Naive B cell (primary cell): ENCODE measurements at regions not wholly inside any gene's neighbourhood (a gene's known extent, or its start where the extent isn't known, plus 50 kb on each side); places are given as distances from the start of the nearest gene placed in this dataset.

ENCODE experiments used
- ATAC-seq, 2 donors: fragments of 150-1000 bp; cut with Tn5 transposase; 2 replicates each; pipeline ENCODE4 v1.10.0; 2021; ENCODE audit warnings: low read depth in 2 of 2, mild to moderate bottlenecking in 2 of 2, moderate library complexity in 2 of 2
- DNase-seq: peaks from one replicate; pipeline ENCODE4 v3.0.0; 2022
- H3K27ac Mint-ChIP-seq, 6 donors: one replicate each; pipeline ENCODE4 v1.8.0; 2020 to 2022; ENCODE audit warnings: mild to moderate bottlenecking in 6 of 6, mixed read lengths in 6 of 6, moderate library complexity in 5 of 6, inconsistent platforms in 2 of 6
- H3K27me3 Mint-ChIP-seq, 3 donors: one replicate each; pipeline ENCODE4 v1.8.0; 2021 to 2022; ENCODE audit warnings: mixed read lengths in 3 of 3, mild to moderate bottlenecking in 1 of 3
- H3K36me3 Mint-ChIP-seq, 2 donors: one replicate each; pipeline ENCODE4 v1.8.0; 2020 to 2022; ENCODE audit warnings: mixed read lengths in 2 of 2, inconsistent platforms in 1 of 2, mild to moderate bottlenecking in 1 of 2
- H3K4me1 Mint-ChIP-seq, 3 donors: one replicate each; pipeline ENCODE4 v1.8.0; 2020 to 2022; ENCODE audit warnings: mixed read lengths in 3 of 3, inconsistent platforms in 1 of 3, mild to moderate bottlenecking in 1 of 3, moderate library complexity in 1 of 3
- H3K4me3 Mint-ChIP-seq, 8 donors: one replicate each; pipeline ENCODE4 v1.8.0; 2020 to 2022; ENCODE audit warnings: mild to moderate bottlenecking in 8 of 8, mixed read lengths in 8 of 8, moderate library complexity in 8 of 8, inconsistent platforms in 2 of 8
- H3K9me3 Mint-ChIP-seq, 7 donors: one replicate each; pipeline ENCODE4 v1.8.0; 2020 to 2022; ENCODE audit warnings: mixed read lengths in 7 of 7, mild to moderate bottlenecking in 5 of 7, inconsistent platforms in 2 of 7, moderate library complexity in 1 of 7

- H3K36me3 Mint-ChIP-seq: no peaks in the 10 kb centered on the region
- no peak overlapping the region for H3K27ac Mint-ChIP-seq
- ATAC-seq: no peak
- H3K9me3 Mint-ChIP-seq: no peaks in the 10 kb centered on the region
- H3K27me3 Mint-ChIP-seq: no peaks in the 10 kb centered on the region
- no peaks in the 10 kb centered on the region for H3K4me1 Mint-ChIP-seq
- no peak for DNase-seq
- H3K4me3 Mint-ChIP-seq: no peak overlapping the region
Measured at GRCh38 chr16:73337373-73338296, 289.7 kb upstream of the ZFHX3 start.

- ATAC-seq: no peak
Measured at GRCh38 chr16:73329358-73330286, 281.7 kb upstream of the ZFHX3 start.

GRCh38 chr16:73326770-73327470 is 279.0 kb upstream of the ZFHX3 start:
- no peaks in the 10 kb centered on the region for H3K4me1 Mint-ChIP-seq
- no peaks in the 10 kb centered on the region for H3K9me3 Mint-ChIP-seq
- DNase-seq (no peak), ATAC-seq (no peak)
- no peak overlapping the region for H3K4me3 Mint-ChIP-seq
- no peak overlapping the region for H3K27ac Mint-ChIP-seq
- H3K27me3 Mint-ChIP-seq: peaks cover 5 to 10% (median 7%) of the 10 kb centered on the region in 3 donors
- H3K36me3 Mint-ChIP-seq: no peaks in the 10 kb centered on the region

More at GRCh38 chr16:73329358-73330286, 281.7 kb upstream of the ZFHX3 start:
- no peak for DNase-seq
- peaks cover 0 to 10% (median 4%) of the 10 kb centered on the region in 3 donors for H3K27me3 Mint-ChIP-seq
- no peak overlapping the region for H3K4me3 Mint-ChIP-seq
- no peaks in the 10 kb centered on the region for H3K4me1 Mint-ChIP-seq
- no peaks in the 10 kb centered on the region for H3K36me3 Mint-ChIP-seq
- H3K27ac Mint-ChIP-seq: no peak overlapping the region
- no peaks in the 10 kb centered on the region for H3K9me3 Mint-ChIP-seq

DNA sequence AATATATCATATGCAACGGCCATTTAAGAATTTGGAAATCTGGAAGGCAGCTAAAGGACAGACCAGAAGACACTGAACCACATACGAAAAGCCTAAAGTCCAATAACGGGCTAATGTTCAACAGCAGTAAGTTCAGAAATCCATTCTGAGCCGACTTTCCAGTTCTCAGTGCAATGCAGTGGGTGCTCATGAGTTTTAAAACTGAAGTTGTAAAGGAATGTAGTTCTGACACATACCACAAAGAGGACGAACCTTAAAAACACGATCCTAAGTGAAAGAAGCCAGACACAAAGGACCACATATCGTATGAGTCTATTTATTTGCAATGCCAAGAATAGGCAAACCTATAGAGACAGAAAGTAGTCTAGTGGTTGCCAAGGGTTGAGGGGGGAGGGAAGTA is 278.3 kb upstream of the ZFHX3 start:
- no peak for ATAC-seq
- H3K27ac Mint-ChIP-seq: no peak overlapping the region
- peaks cover 0 to 10% (median 5%) of the 10 kb centered on the region in 3 donors for H3K27me3 Mint-ChIP-seq
- H3K36me3 Mint-ChIP-seq: no peaks in the 10 kb centered on the region
- H3K4me3 Mint-ChIP-seq: no peak overlapping the region
- H3K9me3 Mint-ChIP-seq: no peaks in the 10 kb centered on the region
- no peak for DNase-seq
- no peaks in the 10 kb centered on the region for H3K4me1 Mint-ChIP-seq

- no peak overlapping the region for H3K27ac Mint-ChIP-seq
- DNase-seq (no peak), ATAC-seq (no peak)
- no peak overlapping the region for H3K4me3 Mint-ChIP-seq
- H3K9me3 Mint-ChIP-seq: no peaks in the 10 kb centered on the region
- no peaks in the 10 kb centered on the region for H3K4me1 Mint-ChIP-seq
- H3K27me3 Mint-ChIP-seq: peaks cover 0 to 10% (median 8%) of the 10 kb centered on the region in 3 donors
- H3K36me3 Mint-ChIP-seq: no peaks in the 10 kb centered on the region
Measured at GRCh38 chr16:73323880-73324279, 276.0 kb upstream of the ZFHX3 start.

DNA sequence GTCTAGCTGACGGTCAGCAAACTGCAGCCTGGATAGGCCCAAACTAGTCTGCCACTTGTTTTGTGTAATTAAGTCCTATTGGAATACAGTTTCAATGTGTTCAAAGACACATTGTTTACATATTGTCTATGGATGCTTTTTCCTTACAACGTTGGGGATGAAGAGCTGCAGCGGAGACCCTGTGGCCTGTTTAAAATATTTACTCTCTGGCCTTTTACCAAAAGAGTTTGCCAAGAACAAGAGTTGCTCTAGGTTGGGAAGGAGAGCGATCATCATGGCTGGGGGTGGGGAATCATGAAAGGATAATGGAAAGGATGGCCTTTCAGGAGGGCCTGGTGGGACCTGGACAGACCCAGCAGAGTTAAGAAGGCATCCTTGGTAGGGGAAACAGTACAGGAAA is 274.9 kb upstream of the ZFHX3 start:
- DNase-seq (no peak), ATAC-seq (no peak)
- no peak overlapping the region for H3K27ac Mint-ChIP-seq

GRCh38 chr16:73321853-73322252 is 273.9 kb upstream of the ZFHX3 start:
- Mint-ChIP-seq H3K36me3 (no peaks in the 10 kb centered on the region), H3K9me3 (no peaks in the 10 kb centered on the region), H3K27ac (no peak overlapping the region), H3K27me3 (peaks cover 0 to 10% (median 8%) of the 10 kb centered on the region in 3 donors), H3K4me1 (no peaks in the 10 kb centered on the region), H3K4me3 (no peak overlapping the region)
- DNase-seq: no peak
- ATAC-seq: no peak

More for the DNA sequence above, 274.9 kb upstream of the ZFHX3 start:
- Mint-ChIP-seq H3K9me3 (no peaks in the 10 kb centered on the region), H3K4me1 (no peaks in the 10 kb centered on the region), H3K36me3 (no peaks in the 10 kb centered on the region), H3K27me3 (peaks cover 0 to 10% (median 8%) of the 10 kb centered on the region in 3 donors), H3K4me3 (no peak overlapping the region)

DNA sequence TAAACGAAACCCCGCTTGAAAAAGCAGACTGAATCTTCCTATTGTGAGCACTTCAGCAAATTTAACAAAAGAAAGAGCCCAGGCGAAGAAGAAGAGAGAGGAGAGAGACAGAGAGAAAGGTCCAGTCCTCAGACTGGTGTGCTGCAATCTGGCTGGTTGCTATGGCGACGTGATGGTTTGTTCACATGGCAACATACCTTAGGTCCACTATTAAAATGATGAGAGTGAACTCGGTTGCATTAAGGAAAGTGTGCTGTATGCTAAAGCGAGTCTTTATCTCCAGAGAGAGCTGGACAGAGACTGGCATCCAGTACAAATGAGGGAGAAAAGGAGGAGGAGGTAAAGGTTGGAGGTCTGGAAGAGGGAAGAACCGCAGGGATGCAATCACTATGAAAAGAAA is 271.8 kb upstream of the ZFHX3 start:
- ATAC-seq: no peak
- DNase-seq: no peak
- Mint-ChIP-seq H3K36me3 (no peaks in the 10 kb centered on the region), H3K4me3 (peak overlapping the region in 1 of 8 donors; percentile 60), H3K27me3 (peaks cover 0 to 8% (median 7%) of the 10 kb centered on the region in 3 donors), H3K27ac (no peak overlapping the region), H3K9me3 (peaks cover 0 to 1% (median 0%) of the 10 kb centered on the region in 7 donors), H3K4me1 (peaks cover 6 to 10% (median 9%) of the 10 kb centered on the region in 3 donors)

GRCh38 chr16:73319261-73319660 is 271.3 kb upstream of the ZFHX3 start:
- DNase-seq (no peak), ATAC-seq (no peak)
- no peak overlapping the region for H3K27ac Mint-ChIP-seq
- no peak overlapping the region for H3K4me3 Mint-ChIP-seq
- peaks cover 6 to 10% (median 9%) of the 10 kb centered on the region in 3 donors for H3K4me1 Mint-ChIP-seq
- H3K9me3 Mint-ChIP-seq: peaks cover 0 to 6% (median 0%) of the 10 kb centered on the region in 7 donors
- H3K27me3 Mint-ChIP-seq: peaks cover 0 to 6% (median 2%) of the 10 kb centered on the region in 3 donors
- no peaks in the 10 kb centered on the region for H3K36me3 Mint-ChIP-seq

- H3K27me3 Mint-ChIP-seq: peaks cover 0 to 3% (median 0%) of the 10 kb centered on the region in 3 donors
- H3K9me3 Mint-ChIP-seq: peaks cover 0 to 7% (median 0%) of the 10 kb centered on the region in 7 donors
- H3K36me3 Mint-ChIP-seq: no peaks in the 10 kb centered on the region
- ATAC-seq (no peak), DNase-seq (no peak)
- H3K4me3 Mint-ChIP-seq: no peak overlapping the region
- peaks cover 6 to 10% (median 9%) of the 10 kb centered on the region in 3 donors for H3K4me1 Mint-ChIP-seq
- H3K27ac Mint-ChIP-seq: no peak overlapping the region
Measured at GRCh38 chr16:73317321-73317857, 269.5 kb upstream of the ZFHX3 start.

- peaks cover 0 to 3% (median 0%) of the 10 kb centered on the region in 3 donors for H3K27me3 Mint-ChIP-seq
- peak overlapping the region in 1 of 8 donors; percentile 9 for H3K4me3 Mint-ChIP-seq
- no peaks in the 10 kb centered on the region for H3K36me3 Mint-ChIP-seq
- H3K4me1 Mint-ChIP-seq: peaks cover 6 to 10% (median 9%) of the 10 kb centered on the region in 3 donors
- peak overlapping the region in 2 of 6 donors; percentile 18 to 71 for H3K27ac Mint-ChIP-seq
- DNase-seq: peak; percentile 45
- peak; percentile 69 to 75 for ATAC-seq
- H3K9me3 Mint-ChIP-seq: peaks cover 0 to 7% (median 0%) of the 10 kb centered on the region in 7 donors
Measured at GRCh38 chr16:73315645-73316044, 267.7 kb upstream of the ZFHX3 start.

- H3K9me3 Mint-ChIP-seq: peaks cover 0 to 7% (median 0%) of the 10 kb centered on the region in 7 donors
- peaks cover 6 to 10% (median 9%) of the 10 kb centered on the region in 3 donors for H3K4me1 Mint-ChIP-seq
- no peaks in the 10 kb centered on the region for H3K36me3 Mint-ChIP-seq
- H3K27ac Mint-ChIP-seq: no peak overlapping the region
- ATAC-seq: no peak
- no peak for DNase-seq
- H3K4me3 Mint-ChIP-seq: no peak overlapping the region
- H3K27me3 Mint-ChIP-seq: no peaks in the 10 kb centered on the region
Measured at GRCh38 chr16:73313950-73314349, 266.0 kb upstream of the ZFHX3 start.
